Osteocyte (in vitro differentiated cells): ENCODE measurements at regions not wholly inside any gene's neighbourhood (a gene's known extent, or its start where the extent isn't known, plus 50 kb on each side); places are given as distances from the start of the nearest gene placed in this dataset.

ENCODE experiments used
- DNase-seq: peaks from one replicate; pipeline ENCODE4 v3.0.0; 2021; ENCODE audit warnings: mixed read lengths; ENCODE audit not compliant: unreplicated experiment; ENCODE audit errors: extremely low spot score
- H3K27ac Mint-ChIP-seq: one replicate; pipeline ENCODE4 v1.8.0; 2021; ENCODE audit warnings: mild to moderate bottlenecking, mixed read lengths; ENCODE audit not compliant: unreplicated experiment
- H3K27me3 Mint-ChIP-seq: one replicate; pipeline ENCODE4 v1.8.0; 2021; ENCODE audit warnings: mixed read lengths; ENCODE audit not compliant: unreplicated experiment
- H3K36me3 Mint-ChIP-seq: one replicate; pipeline ENCODE4 v1.8.0; 2021; ENCODE audit warnings: mixed read lengths; ENCODE audit not compliant: unreplicated experiment
- H3K4me1 Mint-ChIP-seq: one replicate; pipeline ENCODE4 v1.8.0; 2021; ENCODE audit warnings: mixed read lengths; ENCODE audit not compliant: unreplicated experiment
- H3K4me3 Mint-ChIP-seq: one replicate; pipeline ENCODE4 v1.8.0; 2021; ENCODE audit warnings: mild to moderate bottlenecking, moderate library complexity, mixed read lengths; ENCODE audit not compliant: unreplicated experiment
- H3K9me3 Mint-ChIP-seq: one replicate; pipeline ENCODE4 v1.8.0; 2021; ENCODE audit warnings: mixed read lengths; ENCODE audit not compliant: unreplicated experiment
- CTCF ChIP-seq: fragments of 200-600 bp; sonication (generic); IDR thresholded peaks from 2 replicates; pipeline ENCODE4 v1.5.0; 2021; ENCODE audit warnings: antibody characterized with exemption, mild to moderate bottlenecking, moderate library complexity

GRCh38 chr1:51025374-51025773 lies 55.3 kb downstream of the CDKN2C start:
- TF ChIP-seq CTCF: no peak
- no peak for DNase-seq
- no peaks in the 10 kb centered on the region for H3K4me1 Mint-ChIP-seq
- no peak overlapping the region for H3K4me3 Mint-ChIP-seq
- H3K9me3 Mint-ChIP-seq: peaks cover 7% of the 10 kb centered on the region
- H3K27me3 Mint-ChIP-seq: peaks cover 36% of the 10 kb centered on the region
- no peak overlapping the region for H3K27ac Mint-ChIP-seq
- H3K36me3 Mint-ChIP-seq: no peaks in the 10 kb centered on the region

GRCh38 chr1:51032936-51033335 lies 62.9 kb downstream of the CDKN2C start:
- no peaks in the 10 kb centered on the region for H3K4me1 Mint-ChIP-seq
- peaks cover 31% of the 10 kb centered on the region for H3K27me3 Mint-ChIP-seq
- H3K4me3 Mint-ChIP-seq: no peak overlapping the region
- no peak for TF ChIP-seq CTCF
- H3K9me3 Mint-ChIP-seq: no peaks in the 10 kb centered on the region
- no peak for DNase-seq
- no peaks in the 10 kb centered on the region for H3K36me3 Mint-ChIP-seq
- no peak overlapping the region for H3K27ac Mint-ChIP-seq

- no peak overlapping the region for H3K27ac Mint-ChIP-seq
Measured at GRCh38 chr1:51044199-51044598, 57.8 kb upstream of the C1orf185 start.

GRCh38 chr1:51044834-51045233 lies 57.2 kb upstream of the C1orf185 start:
- Mint-ChIP-seq H3K9me3 (no peaks in the 10 kb centered on the region), H3K4me3 (no peak overlapping the region), H3K27me3 (peaks cover 45% of the 10 kb centered on the region), H3K36me3 (peaks cover 2% of the 10 kb centered on the region), H3K4me1 (no peaks in the 10 kb centered on the region), H3K27ac (no peak overlapping the region)
- peak; percentile 42 for TF ChIP-seq CTCF
- DNase-seq: no peak

More at GRCh38 chr1:51044199-51044598, 57.8 kb upstream of the C1orf185 start:
- Mint-ChIP-seq H3K27me3 (peaks cover 48% of the 10 kb centered on the region), H3K9me3 (peaks cover 3% of the 10 kb centered on the region), H3K36me3 (peaks cover 2% of the 10 kb centered on the region), H3K4me1 (no peaks in the 10 kb centered on the region), H3K4me3 (no peak overlapping the region)
- TF ChIP-seq CTCF: no peak
- DNase-seq: no peak

- Mint-ChIP-seq H3K27ac (no peak overlapping the region), H3K9me3 (peaks cover 14% of the 10 kb centered on the region), H3K4me3 (no peak overlapping the region), H3K4me1 (no peaks in the 10 kb centered on the region), H3K27me3 (peaks cover 56% of the 10 kb centered on the region), H3K36me3 (peaks cover 2% of the 10 kb centered on the region)
- no peak for TF ChIP-seq CTCF
- DNase-seq: no peak
Measured at GRCh38 chr1:51048021-51048420, 54.0 kb upstream of the C1orf185 start.
